DOHH2 (cell line): ENCODE measurements at regions not wholly inside any gene's neighbourhood (a gene's known extent, or its start where the extent isn't known, plus 50 kb on each side); places are given as distances from the start of the nearest gene placed in this dataset.

Source experiments
- CTCF ChIP-seq: fragments of 200-600 bp; sonication (generic); IDR thresholded peaks from one replicate; pipeline ENCODE4 v1.5.1; 2014; ENCODE audit warnings: antibody characterized with exemption, mild to moderate bottlenecking, low read depth, low read length; ENCODE audit not compliant: poor library complexity, severe bottlenecking
- EZH2phosphoT487 ChIP-seq: fragments of 200-600 bp; sonication (generic); IDR thresholded peaks from 2 replicates; pipeline ENCODE4 v1.6.1; 2017; ENCODE audit warnings: borderline replicate concordance, mild to moderate bottlenecking, antibody characterized with exemption, low read length, moderate library complexity, mixed read lengths

DNA sequence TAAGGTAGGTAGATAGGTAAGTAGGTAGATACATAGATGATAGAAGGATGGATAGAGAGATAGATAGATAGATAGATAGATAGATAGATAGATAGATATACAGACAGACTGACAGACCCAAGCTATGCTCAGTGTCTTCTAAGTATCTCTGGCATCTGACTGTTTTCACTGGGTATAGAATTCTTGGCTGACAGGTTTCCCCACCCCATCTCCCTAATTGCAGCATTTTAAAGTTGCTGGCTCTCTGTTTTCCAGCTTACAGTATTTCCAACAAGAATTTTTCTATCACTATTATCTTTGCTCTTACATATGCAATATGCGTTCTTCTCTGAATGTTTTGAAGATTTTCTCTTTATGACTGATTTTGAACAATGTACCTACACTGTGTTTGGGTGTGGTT lies 328.7 kb downstream of the TCERG1L start:
- TF ChIP-seq CTCF (no peak), EZH2phosphoT487 (no peak)
